ENCODE measurements at regions not wholly inside any gene's neighbourhood (a gene's known extent, or its start where the extent isn't known, plus 50 kb on each side); places are given as distances from the start of the nearest gene placed in this dataset.

- Histone ChIP-seq H3K36me3 (no peaks in the 10 kb centered on the region), H3K27ac (no peak overlapping the region), H3K4me3 (no peak overlapping the region), H3K9me3 (no peaks in the 10 kb centered on the region), H3K27me3 (no peaks in the 10 kb centered on the region), H3K4me1 (no peaks in the 10 kb centered on the region)
- WGBS, 2 donors: 73 to 76% methylated on average over 5 of the region's 5 CpGs
- DNase-seq (ENCODE audit: low spot score in 2 of 2): no peak
- no peak for TF ChIP-seq POLR2A (IDR thresholded peaks at IDR 0.05)
- no peak for TF ChIP-seq CTCF (IDR thresholded peaks at IDR 0.05)
- no peak for TF ChIP-seq EP300 (IDR thresholded peaks at IDR 0.05)
Observed at GRCh38 chr11:18878211-18878610, 61.0 kb downstream of the MRGPRX1 start.

GRCh38 chr11:18865951-18866350, 73.3 kb downstream of the MRGPRX1 start:
- H3K27me3 ChIP-seq: no peaks in the 10 kb centered on the region
- no peaks in the 10 kb centered on the region for H3K4me1 ChIP-seq
- no peak overlapping the region for H3K4me3 ChIP-seq
- DNase-seq (ENCODE audit: low spot score in 2 of 2): no peak
- TF ChIP-seq EP300 (IDR thresholded peaks at IDR 0.05) (no peak), CTCF (IDR thresholded peaks at IDR 0.05) (no peak), POLR2A (IDR thresholded peaks at IDR 0.05) (no peak)
- no peak overlapping the region for H3K27ac ChIP-seq
- 81 to 86% methylated on average over 2 of the region's 2 CpGs for WGBS, 2 donors
- no peaks in the 10 kb centered on the region for H3K36me3 ChIP-seq
- no peaks in the 10 kb centered on the region for H3K9me3 ChIP-seq

GRCh38 chr11:18865261-18865660, 73.7 kb upstream of the PTPN5 start:
- Histone ChIP-seq H3K9me3 (no peaks in the 10 kb centered on the region), H3K27ac (no peak overlapping the region), H3K27me3 (no peaks in the 10 kb centered on the region), H3K36me3 (no peaks in the 10 kb centered on the region), H3K4me1 (no peaks in the 10 kb centered on the region), H3K4me3 (no peak overlapping the region)
- WGBS, 2 donors: 90 to 95% methylated on average over 3 of the region's 3 CpGs
- TF ChIP-seq POLR2A (IDR thresholded peaks at IDR 0.05) (no peak), EP300 (IDR thresholded peaks at IDR 0.05) (no peak), CTCF (IDR thresholded peaks at IDR 0.05) (no peak)
- DNase-seq (ENCODE audit: low spot score in 2 of 2): no peak

GRCh38 chr11:18853086-18853720, 61.6 kb upstream of the PTPN5 start:
- Histone ChIP-seq H3K4me1 (no peaks in the 10 kb centered on the region), H3K27ac (no peak overlapping the region), H3K27me3 (no peaks in the 10 kb centered on the region), H3K36me3 (no peaks in the 10 kb centered on the region), H3K4me3 (no peak overlapping the region), H3K9me3 (peaks cover 0 to 29% (median 0%) of the 10 kb centered on the region in 4 donors)
- WGBS, 2 donors: 33 to 44% methylated on average over 5 of the region's 5 CpGs
- TF ChIP-seq POLR2A (IDR thresholded peaks at IDR 0.05): no peak
- TF ChIP-seq EP300 (IDR thresholded peaks at IDR 0.05): no peak
- TF ChIP-seq CTCF (IDR thresholded peaks at IDR 0.05): no peak
- DNase-seq (ENCODE audit: low spot score in 2 of 2): no peak

- Histone ChIP-seq H3K36me3 (no peaks in the 10 kb centered on the region), H3K9me3 (peaks cover 0 to 23% (median 0%) of the 10 kb centered on the region in 4 donors), H3K27me3 (no peaks in the 10 kb centered on the region), H3K4me1 (no peaks in the 10 kb centered on the region), H3K27ac (no peak overlapping the region), H3K4me3 (no peak overlapping the region)
- TF ChIP-seq CTCF (IDR thresholded peaks at IDR 0.05): no peak
- TF ChIP-seq EP300 (IDR thresholded peaks at IDR 0.05): no peak
- no peak for TF ChIP-seq POLR2A (IDR thresholded peaks at IDR 0.05)
- 77 to 95% methylated on average over 1 of the region's 1 CpG for WGBS, 2 donors
- DNase-seq (ENCODE audit: low spot score in 2 of 2): no peak
Observed at GRCh38 chr11:18849406-18849805, 57.8 kb upstream of the PTPN5 start.
